Endodermal cell (in vitro differentiated cells): ENCODE measurements at regions not wholly inside any gene's neighbourhood (a gene's known extent, or its start where the extent isn't known, plus 50 kb on each side); places are given as distances from the start of the nearest gene placed in this dataset.

Experiments
- DNase-seq: peaks from one replicate; pipeline ENCODE4 v3.0.0-alpha.2; 2017
- H3K27ac ChIP-seq: 2 replicates; pipeline ENCODE4 v1.5.1; 2013; ENCODE audit warnings: mild to moderate bottlenecking, low read depth, low read length, moderate library complexity
- H3K27me3 ChIP-seq: 2 replicates; pipeline ENCODE4 v1.6.1; 2013; ENCODE audit warnings: mild to moderate bottlenecking, low read length, moderate library complexity; ENCODE audit not compliant: insufficient read depth, control insufficient read depth, poor library complexity, severe bottlenecking
- H3K36me3 ChIP-seq: 2 replicates; pipeline ENCODE4 v1.7.0; 2013; ENCODE audit warnings: mild to moderate bottlenecking, low read length, moderate library complexity; ENCODE audit not compliant: control insufficient read depth, insufficient read depth
- H3K4me1 ChIP-seq: one replicate; pipeline ENCODE4 v1.7.0; 2013; ENCODE audit warnings: low read length; ENCODE audit not compliant: control insufficient read depth, insufficient read depth
- H3K4me3 ChIP-seq: 2 replicates; pipeline ENCODE4 v1.5.1; 2013; ENCODE audit warnings: mild to moderate bottlenecking, low read length, moderate library complexity
- H3K9ac ChIP-seq: 2 replicates; pipeline ENCODE4 v1.6.1; 2013; ENCODE audit warnings: mild to moderate bottlenecking, low read length, moderate library complexity; ENCODE audit not compliant: poor library complexity, severe bottlenecking; ENCODE audit errors: extremely low read depth
- H3K9me3 ChIP-seq: 2 replicates; pipeline ENCODE4 v1.6.1; 2013; ENCODE audit warnings: mild to moderate bottlenecking, low read length, moderate library complexity; ENCODE audit not compliant: control insufficient read depth
- H3K27ac Mint-ChIP-seq: 2 replicates; pipeline ENCODE4 v1.8.0; 2020; ENCODE audit warnings: mixed read lengths
- H3K27me3 Mint-ChIP-seq: 2 replicates; pipeline ENCODE4 v1.8.0; 2021; ENCODE audit warnings: mild to moderate bottlenecking, mixed read lengths; ENCODE audit not compliant: insufficient read depth
- H3K36me3 Mint-ChIP-seq: 2 replicates; pipeline ENCODE4 v1.8.0; 2020; ENCODE audit warnings: low read depth, mixed read lengths
- H3K4me1 Mint-ChIP-seq: 2 replicates; pipeline ENCODE4 v1.8.0; 2020; ENCODE audit warnings: mixed read lengths
- H3K4me3 Mint-ChIP-seq: 2 replicates; pipeline ENCODE4 v1.8.0; 2020; ENCODE audit warnings: mild to moderate bottlenecking, moderate library complexity, mixed read lengths
- H3K9me3 Mint-ChIP-seq: 2 replicates; pipeline ENCODE4 v1.8.0; 2020; ENCODE audit warnings: mild to moderate bottlenecking, mixed read lengths
- CTCF ChIP-seq: fragments of 200-600 bp; sonication (generic); conservative IDR thresholded peaks from 2 replicates; pipeline ENCODE4 v1.5.0; 2021; ENCODE audit warnings: antibody characterized with exemption, mild to moderate bottlenecking
- WGBS, 2 experiments: methylation state at CpG; one replicate each; pipeline versions ENCODE4 v1.1.5 to v1.1.7; 2013; ENCODE audit warnings: missing lambda C conversion rate in 2 of 2, mixed read lengths in 1 of 2; ENCODE audit not compliant: insufficient coverage in 1 of 2, insufficient read length in 1 of 2; 5-methylcytosine and 5-hydroxymethylcytosine counted together

- no peaks in the 10 kb centered on the region for H3K36me3 Mint-ChIP-seq
Observed at GRCh38 chr10:130648807-130649206, 512.6 kb downstream of the GLRX3 start.

GRCh38 chr10:130652544-130652943 is 516.4 kb downstream of the GLRX3 start:
- peaks cover 2% of the 10 kb centered on the region for H3K4me1 Mint-ChIP-seq
- Histone ChIP-seq H3K4me3 (no peak overlapping the region), H3K9ac (no peak overlapping the region), H3K4me1 (no peaks in the 10 kb centered on the region), H3K27me3 (no peaks in the 10 kb centered on the region), H3K27ac (no peak overlapping the region), H3K36me3 (no peaks in the 10 kb centered on the region), H3K9me3 (no peaks in the 10 kb centered on the region)
- H3K27ac Mint-ChIP-seq = no peak overlapping the region
- TF ChIP-seq CTCF = no peak
- H3K36me3 Mint-ChIP-seq = no peaks in the 10 kb centered on the region
- peaks cover 2% of the 10 kb centered on the region for H3K9me3 Mint-ChIP-seq
- 93 to 95% methylated on average over 4 to 5 of the region's 5 CpGs for WGBS, 2 experiments
- DNase-seq = no peak
- H3K4me3 Mint-ChIP-seq = no peak overlapping the region
- peaks cover 1% of the 10 kb centered on the region for H3K27me3 Mint-ChIP-seq

More at GRCh38 chr10:130648807-130649206, 512.6 kb downstream of the GLRX3 start:
- Histone ChIP-seq H3K9me3 (no peaks in the 10 kb centered on the region), H3K4me3 (no peak overlapping the region), H3K36me3 (no peaks in the 10 kb centered on the region), H3K4me1 (no peaks in the 10 kb centered on the region), H3K27ac (no peak overlapping the region), H3K9ac (no peak overlapping the region), H3K27me3 (no peaks in the 10 kb centered on the region)
- H3K4me1 Mint-ChIP-seq = peaks cover 6% of the 10 kb centered on the region
- peaks cover 2% of the 10 kb centered on the region for H3K27me3 Mint-ChIP-seq
- H3K27ac Mint-ChIP-seq = no peak overlapping the region
- 70 to 86% methylated on average over 2 to 10 of the region's 10 CpGs for WGBS, 2 experiments
- H3K4me3 Mint-ChIP-seq = no peak overlapping the region
- H3K9me3 Mint-ChIP-seq = peaks cover 2% of the 10 kb centered on the region
- no peak for DNase-seq
- no peak for TF ChIP-seq CTCF

- H3K36me3 Mint-ChIP-seq = no peaks in the 10 kb centered on the region
- no peak overlapping the region for H3K27ac Mint-ChIP-seq
- no peak overlapping the region for H3K4me3 Mint-ChIP-seq
- Histone ChIP-seq H3K9me3 (no peaks in the 10 kb centered on the region), H3K27me3 (no peaks in the 10 kb centered on the region), H3K27ac (no peak overlapping the region), H3K4me3 (no peak overlapping the region), H3K9ac (no peak overlapping the region), H3K4me1 (no peaks in the 10 kb centered on the region), H3K36me3 (no peaks in the 10 kb centered on the region)
- no peak for DNase-seq
- H3K9me3 Mint-ChIP-seq = peaks cover 2% of the 10 kb centered on the region
- no peak for TF ChIP-seq CTCF
- peaks cover 2% of the 10 kb centered on the region for H3K4me1 Mint-ChIP-seq
- no peaks in the 10 kb centered on the region for H3K27me3 Mint-ChIP-seq
- WGBS, 2 experiments = 93% methylated on average over 12 to 14 of the region's 14 CpGs
Observed at GRCh38 chr10:130652964-130653578, 516.9 kb downstream of the GLRX3 start.
